Suprapubic skin (tissue), 4 donors: ENCODE measurements at regions not wholly inside any gene's neighbourhood (a gene's known extent, or its start where the extent isn't known, plus 50 kb on each side); places are given as distances from the start of the nearest gene placed in this dataset.

Experiments used
- EP300 ChIP-seq: sonication (generic); formaldehyde crosslinking; IDR thresholded peaks from one replicate; pipeline ENCODE4 v1.6.1; 2017; ENCODE audit warnings: antibody characterized with exemption
- POLR2A ChIP-seq, 2 donors: fragments of 450-650 bp; IDR thresholded peaks; one replicate each; pipeline ENCODE4 v1.6.1; 2017; ENCODE audit warnings: antibody characterized with exemption in 2 of 2, mild to moderate bottlenecking in 2 of 2, moderate library complexity in 2 of 2
- POLR2AphosphoS5 ChIP-seq, 3 donors: sonication (generic); formaldehyde crosslinking; IDR thresholded peaks; one replicate each; pipeline ENCODE4 v1.6.1; 2017; ENCODE audit warnings: antibody characterized with exemption in 3 of 3
- TF ChIP-seq, protein P1 (sequence below), 2 donors: fragments of 200-600 bp in 1 of 2; fragments of 450-650 bp in 1 of 2; sonication (generic) in 1 of 2; IDR thresholded peaks; one replicate each; pipeline ENCODE4 v1.5.1; 2016 to 2019; ENCODE audit warnings: antibody characterized with exemption in 2 of 2, mild to moderate bottlenecking in 1 of 2, moderate library complexity in 1 of 2

GRCh38 chr6:113662093-113662665 is 195.0 kb upstream of the MARCKS start:
- TF ChIP-seq, protein P1, sequence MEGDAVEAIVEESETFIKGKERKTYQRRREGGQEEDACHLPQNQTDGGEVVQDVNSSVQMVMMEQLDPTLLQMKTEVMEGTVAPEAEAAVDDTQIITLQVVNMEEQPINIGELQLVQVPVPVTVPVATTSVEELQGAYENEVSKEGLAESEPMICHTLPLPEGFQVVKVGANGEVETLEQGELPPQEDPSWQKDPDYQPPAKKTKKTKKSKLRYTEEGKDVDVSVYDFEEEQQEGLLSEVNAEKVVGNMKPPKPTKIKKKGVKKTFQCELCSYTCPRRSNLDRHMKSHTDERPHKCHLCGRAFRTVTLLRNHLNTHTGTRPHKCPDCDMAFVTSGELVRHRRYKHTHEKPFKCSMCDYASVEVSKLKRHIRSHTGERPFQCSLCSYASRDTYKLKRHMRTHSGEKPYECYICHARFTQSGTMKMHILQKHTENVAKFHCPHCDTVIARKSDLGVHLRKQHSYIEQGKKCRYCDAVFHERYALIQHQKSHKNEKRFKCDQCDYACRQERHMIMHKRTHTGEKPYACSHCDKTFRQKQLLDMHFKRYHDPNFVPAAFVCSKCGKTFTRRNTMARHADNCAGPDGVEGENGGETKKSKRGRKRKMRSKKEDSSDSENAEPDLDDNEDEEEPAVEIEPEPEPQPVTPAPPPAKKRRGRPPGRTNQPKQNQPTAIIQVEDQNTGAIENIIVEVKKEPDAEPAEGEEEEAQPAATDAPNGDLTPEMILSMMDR (IDR thresholded peaks at IDR 0.05), result no peak
- TF ChIP-seq POLR2A (IDR thresholded peaks at IDR 0.05) (no peak), EP300 (no peak), POLR2AphosphoS5 (IDR thresholded peaks at IDR 0.05) (no peak)
